Neutrophil (primary cell): ENCODE measurements at regions not wholly inside any gene's neighbourhood (a gene's known extent, or its start where the extent isn't known, plus 50 kb on each side); places are given as distances from the start of the nearest gene placed in this dataset.

ENCODE experiments used
- H3K27ac ChIP-seq: fragments of 200-600 bp; sonication (generic); 2 replicates; pipeline ENCODE4 v1.5.1; 2016; ENCODE audit warnings: mild to moderate bottlenecking, moderate library complexity
- H3K27me3 ChIP-seq: fragments of 200-600 bp; sonication (generic); 2 replicates; pipeline ENCODE4 v1.6.0; 2016; ENCODE audit warnings: mild to moderate bottlenecking
- H3K36me3 ChIP-seq: fragments of 200-600 bp; sonication (generic); 2 replicates; pipeline ENCODE4 v1.5.1; 2017
- H3K4me1 ChIP-seq, 2 experiments: fragments of 200-600 bp in 1 of 2; sonication (generic) in 1 of 2; 1 replicate in 1 of 2; 2 replicates in 1 of 2; pipeline versions ENCODE4 v1.5.1 to v1.6.1; 2013 to 2016; ENCODE audit warnings: low read depth in 1 of 2, low read length in 1 of 2, mild to moderate bottlenecking in 1 of 2, moderate library complexity in 1 of 2; ENCODE audit not compliant: control insufficient read depth in 1 of 2, insufficient read depth in 1 of 2
- H3K4me3 ChIP-seq, 2 experiments: fragments of 200-600 bp in 1 of 2; sonication (generic) in 1 of 2; 1 replicate in 1 of 2; 2 replicates in 1 of 2; pipeline ENCODE4 v1.5.1; 2013 to 2016; ENCODE audit warnings: low read depth in 1 of 2, low read length in 1 of 2, mild to moderate bottlenecking in 1 of 2, moderate library complexity in 1 of 2
- H3K9me3 ChIP-seq: fragments of 200-600 bp; sonication (generic); 2 replicates; pipeline ENCODE4 v1.5.1; 2016
- TF ChIP-seq, protein P1 (sequence below): fragments of 200-600 bp; sonication (generic); IDR thresholded peaks from 2 replicates; pipeline ENCODE4 v1.5.1; 2016; ENCODE audit warnings: antibody characterized with exemption

GRCh38 chrX:45860450-45860849, 659.8 kb upstream of the DIPK2B start:
- no peaks in the 10 kb centered on the region for H3K4me1 ChIP-seq
- no peaks in the 10 kb centered on the region for H3K27me3 ChIP-seq
- no peak overlapping the region for H3K4me3 ChIP-seq
- no peaks in the 10 kb centered on the region for H3K9me3 ChIP-seq
- no peaks in the 10 kb centered on the region for H3K36me3 ChIP-seq
- TF ChIP-seq, protein P1, sequence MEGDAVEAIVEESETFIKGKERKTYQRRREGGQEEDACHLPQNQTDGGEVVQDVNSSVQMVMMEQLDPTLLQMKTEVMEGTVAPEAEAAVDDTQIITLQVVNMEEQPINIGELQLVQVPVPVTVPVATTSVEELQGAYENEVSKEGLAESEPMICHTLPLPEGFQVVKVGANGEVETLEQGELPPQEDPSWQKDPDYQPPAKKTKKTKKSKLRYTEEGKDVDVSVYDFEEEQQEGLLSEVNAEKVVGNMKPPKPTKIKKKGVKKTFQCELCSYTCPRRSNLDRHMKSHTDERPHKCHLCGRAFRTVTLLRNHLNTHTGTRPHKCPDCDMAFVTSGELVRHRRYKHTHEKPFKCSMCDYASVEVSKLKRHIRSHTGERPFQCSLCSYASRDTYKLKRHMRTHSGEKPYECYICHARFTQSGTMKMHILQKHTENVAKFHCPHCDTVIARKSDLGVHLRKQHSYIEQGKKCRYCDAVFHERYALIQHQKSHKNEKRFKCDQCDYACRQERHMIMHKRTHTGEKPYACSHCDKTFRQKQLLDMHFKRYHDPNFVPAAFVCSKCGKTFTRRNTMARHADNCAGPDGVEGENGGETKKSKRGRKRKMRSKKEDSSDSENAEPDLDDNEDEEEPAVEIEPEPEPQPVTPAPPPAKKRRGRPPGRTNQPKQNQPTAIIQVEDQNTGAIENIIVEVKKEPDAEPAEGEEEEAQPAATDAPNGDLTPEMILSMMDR, result no peak
- H3K27ac ChIP-seq, result no peak overlapping the region

DNA sequence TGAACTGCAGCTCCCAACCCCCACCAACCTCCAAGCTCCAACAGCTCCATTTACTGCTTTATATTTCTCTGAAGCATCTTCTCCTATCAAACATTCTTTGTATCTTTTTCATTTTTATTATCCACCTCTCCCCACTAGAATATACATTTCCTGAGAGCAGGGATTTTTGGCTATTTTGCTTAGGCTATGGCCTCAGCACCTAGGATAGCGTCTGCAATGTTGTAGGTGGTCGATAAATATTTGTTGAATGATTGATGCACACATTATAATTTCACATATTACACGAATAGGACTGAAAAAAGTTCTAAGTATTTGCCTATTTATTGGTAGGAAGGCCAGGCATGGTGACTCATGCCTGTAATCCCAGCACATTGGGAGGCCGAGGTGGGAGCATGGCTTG, 658.7 kb upstream of the DIPK2B start:
- TF ChIP-seq, protein P1, result no peak
- H3K4me3 ChIP-seq, result no peak overlapping the region
- no peaks in the 10 kb centered on the region for H3K9me3 ChIP-seq
- no peaks in the 10 kb centered on the region for H3K36me3 ChIP-seq
- peaks cover 6% of the 10 kb centered on the region for H3K27me3 ChIP-seq
- no peak overlapping the region for H3K27ac ChIP-seq
- no peaks in the 10 kb centered on the region for H3K4me1 ChIP-seq

DNA sequence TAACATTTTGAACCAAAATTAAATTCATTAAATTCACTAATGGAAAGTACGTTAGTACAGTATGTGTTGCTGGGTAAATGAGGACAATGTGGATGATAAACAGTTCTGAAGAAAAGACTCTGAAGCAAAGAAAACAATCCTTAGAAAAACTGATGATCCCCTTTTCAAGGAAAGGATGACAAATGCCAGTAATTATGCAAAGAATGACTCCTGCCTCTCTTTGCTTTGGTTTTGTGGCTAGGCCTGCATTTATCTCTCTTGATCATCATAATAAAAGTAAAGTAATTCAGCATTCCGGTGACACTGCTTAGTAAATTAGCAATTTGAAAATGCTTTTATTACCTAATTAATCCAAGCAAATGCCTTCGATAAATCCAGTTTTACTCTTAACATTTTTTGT, 652.2 kb upstream of the DIPK2B start:
- H3K27ac ChIP-seq, result no peak overlapping the region

GRCh38 chrX:45851434-45851991, 650.8 kb upstream of the DIPK2B start:
- Histone ChIP-seq H3K36me3 (no peaks in the 10 kb centered on the region), H3K4me1 (peaks cover 11 to 12% of the 10 kb centered on the region in 2 experiments), H3K4me3 (peak overlapping the region; percentile 47 to 57), H3K9me3 (no peaks in the 10 kb centered on the region), H3K27ac (no peak overlapping the region), H3K27me3 (peaks cover 63% of the 10 kb centered on the region)
- TF ChIP-seq, protein P1, result no peak

More for the DNA sequence above, 652.2 kb upstream of the DIPK2B start:
- H3K4me3 ChIP-seq, result no peak overlapping the region
- TF ChIP-seq, protein P1, result no peak
- H3K36me3 ChIP-seq, result no peaks in the 10 kb centered on the region
- H3K9me3 ChIP-seq, result no peaks in the 10 kb centered on the region
- peaks cover 11 to 12% of the 10 kb centered on the region in 2 experiments for H3K4me1 ChIP-seq
- peaks cover 63% of the 10 kb centered on the region for H3K27me3 ChIP-seq

DNA sequence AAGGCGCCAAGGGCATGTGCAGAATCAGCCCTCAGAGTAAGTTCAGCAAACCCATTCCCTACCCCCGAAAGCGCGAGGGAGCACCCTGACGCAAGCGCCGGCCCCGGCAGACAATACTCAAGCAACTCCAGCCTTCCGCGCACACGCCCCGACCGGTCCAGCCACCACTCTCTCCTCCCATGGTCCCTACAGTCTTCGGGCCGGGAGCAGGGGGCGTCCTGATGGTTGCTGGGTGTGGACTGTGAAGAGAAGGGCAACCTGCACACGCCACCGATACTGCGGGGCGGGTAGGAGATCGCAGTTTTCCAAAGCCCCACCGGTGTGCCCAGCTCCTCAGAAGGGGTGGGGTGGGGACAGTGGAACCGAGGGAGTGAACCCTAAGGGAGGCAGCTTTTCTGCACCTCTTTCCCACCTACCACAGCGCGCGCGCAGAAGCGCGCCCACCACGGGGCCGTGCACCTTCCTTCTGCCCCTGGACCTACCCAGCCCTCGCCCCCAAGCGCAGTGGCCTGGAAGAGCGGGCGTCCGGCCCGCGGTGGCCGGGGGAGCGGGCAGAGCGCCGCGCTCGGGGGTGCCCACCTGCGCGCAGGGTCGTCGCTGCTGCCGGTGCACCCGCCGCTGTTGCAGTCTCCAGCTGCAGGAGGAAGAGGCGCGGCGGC, 650.2 kb upstream of the DIPK2B start:
- Histone ChIP-seq H3K36me3 (no peaks in the 10 kb centered on the region), H3K27ac (no peak overlapping the region), H3K4me1 (peaks cover 11 to 12% of the 10 kb centered on the region in 2 experiments), H3K4me3 (peak overlapping the region; percentile 47 to 57), H3K27me3 (peaks cover 63% of the 10 kb centered on the region), H3K9me3 (no peaks in the 10 kb centered on the region)
- TF ChIP-seq, protein P1, result no peak
